H1 (cell line): ENCODE measurements at regions not wholly inside any gene's neighbourhood (a gene's known extent, or its start where the extent isn't known, plus 50 kb on each side); places are given as distances from the start of the nearest gene placed in this dataset.

Experiments used
- CHD1 ChIP-seq: IDR thresholded peaks from 2 replicates; pipeline ENCODE4 v1.6.1; 2012; ENCODE audit warnings: low read depth, low read length, improper control_type of control experiment
- CTCF ChIP-seq, 3 experiments: IDR thresholded peaks; 1 replicate in 2 of 3; 2 replicates in 1 of 3; pipeline versions ENCODE4 v1.5.1 to v1.6.1; 2011; ENCODE audit warnings: low read length in 3 of 3, mild to moderate bottlenecking in 3 of 3, inconsistent platforms in 2 of 3, low read depth in 1 of 3, moderate library complexity in 1 of 3; ENCODE audit not compliant: insufficient read depth in 1 of 3; ENCODE audit errors: control extremely low read depth in 1 of 3
- EP300 ChIP-seq, 2 experiments: IDR thresholded peaks; 1 replicate in 1 of 2; 2 replicates in 1 of 2; pipeline ENCODE4 v1.6.1; 2011 to 2012; ENCODE audit warnings: low read depth in 2 of 2, low read length in 2 of 2, mild to moderate bottlenecking in 2 of 2, borderline replicate concordance in 1 of 2, inconsistent platforms in 1 of 2, moderate library complexity in 1 of 2
- SP2 ChIP-seq: IDR thresholded peaks from 2 replicates; pipeline ENCODE4 v1.6.1; 2012; ENCODE audit warnings: mild to moderate bottlenecking, low read length, inconsistent platforms
- TBP ChIP-seq: IDR thresholded peaks from 2 replicates; pipeline ENCODE4 v1.6.1; 2011; ENCODE audit warnings: low read depth, low read length, improper control_type of control experiment
- TEAD4 ChIP-seq: IDR thresholded peaks from 2 replicates; pipeline ENCODE4 v1.6.1; 2012; ENCODE audit warnings: low read depth, low read length, inconsistent platforms, mixed read lengths
- YY1 ChIP-seq: IDR thresholded peaks from 2 replicates; pipeline ENCODE4 v1.6.1; 2011; ENCODE audit warnings: low read depth, mild to moderate bottlenecking, low read length

- no peak for TF ChIP-seq EP300 (IDR thresholded peaks at IDR 0.05; ENCODE audit: borderline replicate concordance in 1 of 2, low read depth in 2 of 2, low read length in 2 of 2)
- no peak for TF ChIP-seq TEAD4
- TF ChIP-seq SP2 = no peak
- TF ChIP-seq CTCF (IDR thresholded peaks at IDR 0.05; ENCODE audit: control extremely low read depth in 1 of 3, insufficient read depth in 1 of 3, low read depth in 1 of 3, low read length in 3 of 3) = no peak
- no peak for TF ChIP-seq TBP
- TF ChIP-seq YY1 = no peak
- no peak for TF ChIP-seq CHD1
These were observed 53.9 kb upstream of the RCE1 start for GRCh38 chr11:66789097-66789890.
